ENCODE measurements at regions not wholly inside any gene's neighbourhood (a gene's known extent, or its start where the extent isn't known, plus 50 kb on each side); places are given as distances from the start of the nearest gene placed in this dataset.

DNA sequence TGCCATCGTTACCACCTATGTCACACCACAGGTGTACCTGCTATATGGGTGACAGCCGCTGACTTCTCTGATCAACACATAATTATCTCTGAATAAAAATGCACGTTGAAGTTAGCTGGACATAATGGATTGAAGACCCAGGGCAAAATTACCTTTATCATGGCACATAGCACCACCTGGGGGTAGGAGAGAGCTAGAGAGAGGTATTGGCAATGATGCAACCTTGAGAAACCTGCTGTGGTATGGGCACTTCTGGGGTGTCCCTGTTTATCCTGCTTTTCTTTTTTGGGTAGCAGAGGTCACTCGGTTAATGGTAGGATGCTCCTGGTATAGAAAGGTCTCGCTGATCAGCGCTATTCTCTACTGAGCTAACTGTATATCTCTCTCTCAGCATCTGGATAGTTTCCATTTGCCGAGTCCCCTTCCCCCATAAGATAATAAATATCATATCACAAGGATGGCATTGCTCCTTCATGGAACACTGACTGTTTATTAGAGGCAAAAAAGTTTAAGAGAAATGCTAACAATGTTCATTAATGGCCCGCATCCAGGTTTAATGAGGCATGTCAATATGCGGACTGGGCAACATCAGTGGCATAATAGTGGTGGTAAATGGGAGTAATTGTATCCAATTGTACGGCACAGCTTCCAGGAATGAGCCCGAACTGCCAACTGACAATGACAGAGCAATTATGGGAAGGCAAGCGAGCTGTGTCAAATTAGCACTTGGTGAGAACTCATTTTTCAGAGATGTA, 323.1 kb downstream of the TFEC start:
- no peaks in the 10 kb centered on the region for H3K36me3 ChIP-seq
- TF ChIP-seq, protein P1, sequence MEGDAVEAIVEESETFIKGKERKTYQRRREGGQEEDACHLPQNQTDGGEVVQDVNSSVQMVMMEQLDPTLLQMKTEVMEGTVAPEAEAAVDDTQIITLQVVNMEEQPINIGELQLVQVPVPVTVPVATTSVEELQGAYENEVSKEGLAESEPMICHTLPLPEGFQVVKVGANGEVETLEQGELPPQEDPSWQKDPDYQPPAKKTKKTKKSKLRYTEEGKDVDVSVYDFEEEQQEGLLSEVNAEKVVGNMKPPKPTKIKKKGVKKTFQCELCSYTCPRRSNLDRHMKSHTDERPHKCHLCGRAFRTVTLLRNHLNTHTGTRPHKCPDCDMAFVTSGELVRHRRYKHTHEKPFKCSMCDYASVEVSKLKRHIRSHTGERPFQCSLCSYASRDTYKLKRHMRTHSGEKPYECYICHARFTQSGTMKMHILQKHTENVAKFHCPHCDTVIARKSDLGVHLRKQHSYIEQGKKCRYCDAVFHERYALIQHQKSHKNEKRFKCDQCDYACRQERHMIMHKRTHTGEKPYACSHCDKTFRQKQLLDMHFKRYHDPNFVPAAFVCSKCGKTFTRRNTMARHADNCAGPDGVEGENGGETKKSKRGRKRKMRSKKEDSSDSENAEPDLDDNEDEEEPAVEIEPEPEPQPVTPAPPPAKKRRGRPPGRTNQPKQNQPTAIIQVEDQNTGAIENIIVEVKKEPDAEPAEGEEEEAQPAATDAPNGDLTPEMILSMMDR (IDR thresholded peaks at IDR 0.05): no peak
- no peak overlapping the region for H3K27ac ChIP-seq
- no peaks in the 10 kb centered on the region for H3K27me3 ChIP-seq
- H3K9me3 ChIP-seq: no peaks in the 10 kb centered on the region
- H3K4me3 ChIP-seq (ENCODE audit: low read depth in 1 of 2, low read length in 1 of 2): no peak overlapping the region
- no peaks in the 10 kb centered on the region for H3K4me1 ChIP-seq (ENCODE audit: control insufficient read depth in 1 of 2, insufficient read depth in 1 of 2, low read depth in 1 of 2, low read length in 1 of 2)

DNA sequence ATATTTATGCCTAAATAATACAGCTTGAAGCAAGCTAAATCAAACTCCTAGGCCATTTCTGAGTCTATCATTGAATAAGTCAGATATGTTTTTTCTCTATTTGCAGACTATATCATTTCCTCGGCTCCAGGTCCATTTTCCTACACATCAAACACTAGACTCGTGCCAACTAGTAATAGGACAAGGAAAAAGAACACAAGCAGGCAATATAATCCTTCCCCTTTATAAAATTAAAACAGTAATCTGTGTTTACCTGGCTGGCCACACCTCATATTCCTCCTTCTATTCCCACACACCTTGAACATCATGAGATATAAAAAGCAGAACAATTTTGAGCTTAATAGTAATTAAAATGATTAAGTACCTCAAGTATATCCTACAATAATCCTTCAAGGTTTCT, 325.7 kb downstream of the TFEC start:
- H3K27ac ChIP-seq: no peak overlapping the region
- H3K4me1 ChIP-seq (ENCODE audit: control insufficient read depth in 1 of 2, insufficient read depth in 1 of 2, low read depth in 1 of 2, low read length in 1 of 2): no peaks in the 10 kb centered on the region
- H3K36me3 ChIP-seq: no peaks in the 10 kb centered on the region
- no peak overlapping the region for H3K4me3 ChIP-seq (ENCODE audit: low read depth in 1 of 2, low read length in 1 of 2)
- H3K27me3 ChIP-seq: no peaks in the 10 kb centered on the region
- TF ChIP-seq, protein P1 (IDR thresholded peaks at IDR 0.05): no peak
- H3K9me3 ChIP-seq: no peaks in the 10 kb centered on the region

DNA sequence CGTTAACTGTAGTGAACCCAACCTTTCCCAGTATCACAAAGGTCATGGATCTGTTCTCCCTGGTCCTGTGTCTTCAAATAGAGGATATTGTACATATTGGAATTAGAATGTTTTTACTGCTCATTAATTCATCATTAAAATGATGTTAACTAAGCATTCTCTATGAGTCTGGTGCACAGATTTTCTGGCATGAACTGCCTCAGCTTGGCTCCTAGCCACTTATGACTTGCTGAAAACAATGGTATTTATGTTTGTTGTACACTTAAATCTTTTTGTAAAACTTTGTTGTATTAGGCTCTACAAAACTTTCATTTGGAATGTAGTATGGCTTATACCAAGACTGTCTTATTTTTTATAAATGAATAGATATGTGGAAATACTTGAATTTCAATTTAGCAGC, 329.4 kb downstream of the TFEC start:
- Histone ChIP-seq H3K27me3 (no peaks in the 10 kb centered on the region), H3K27ac (no peak overlapping the region), H3K4me1 (ENCODE audit: control insufficient read depth in 1 of 2, insufficient read depth in 1 of 2, low read depth in 1 of 2, low read length in 1 of 2) (no peaks in the 10 kb centered on the region), H3K9me3 (no peaks in the 10 kb centered on the region), H3K4me3 (ENCODE audit: low read depth in 1 of 2, low read length in 1 of 2) (no peak overlapping the region), H3K36me3 (no peaks in the 10 kb centered on the region)
- TF ChIP-seq, protein P1 (IDR thresholded peaks at IDR 0.05): no peak

DNA sequence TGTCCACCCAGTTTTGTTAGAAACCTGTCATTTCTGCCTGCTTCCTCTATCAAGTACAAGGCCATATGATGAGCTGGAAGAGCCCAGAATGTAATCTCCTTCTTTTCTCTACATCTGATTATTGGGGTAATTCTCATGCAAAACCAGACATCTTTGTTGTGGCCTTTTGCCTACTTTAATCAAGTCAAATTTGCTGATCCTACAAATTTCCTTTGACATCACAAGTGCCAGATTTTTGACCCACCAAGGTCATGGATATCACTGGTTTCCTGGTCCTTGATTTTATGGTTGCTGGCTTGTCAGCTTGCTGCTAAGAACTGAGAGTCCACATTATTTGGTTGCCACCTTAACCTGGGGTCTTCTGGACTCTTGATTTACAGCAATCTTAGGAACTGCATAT, 336.1 kb downstream of the TFEC start:
- Histone ChIP-seq H3K9me3 (no peaks in the 10 kb centered on the region), H3K36me3 (no peaks in the 10 kb centered on the region), H3K4me1 (ENCODE audit: control insufficient read depth in 1 of 2, insufficient read depth in 1 of 2, low read depth in 1 of 2, low read length in 1 of 2) (no peaks in the 10 kb centered on the region), H3K27ac (no peak overlapping the region), H3K4me3 (ENCODE audit: low read depth in 1 of 2, low read length in 1 of 2) (no peak overlapping the region), H3K27me3 (no peaks in the 10 kb centered on the region)
- TF ChIP-seq, protein P1 (IDR thresholded peaks at IDR 0.05): no peak

DNA sequence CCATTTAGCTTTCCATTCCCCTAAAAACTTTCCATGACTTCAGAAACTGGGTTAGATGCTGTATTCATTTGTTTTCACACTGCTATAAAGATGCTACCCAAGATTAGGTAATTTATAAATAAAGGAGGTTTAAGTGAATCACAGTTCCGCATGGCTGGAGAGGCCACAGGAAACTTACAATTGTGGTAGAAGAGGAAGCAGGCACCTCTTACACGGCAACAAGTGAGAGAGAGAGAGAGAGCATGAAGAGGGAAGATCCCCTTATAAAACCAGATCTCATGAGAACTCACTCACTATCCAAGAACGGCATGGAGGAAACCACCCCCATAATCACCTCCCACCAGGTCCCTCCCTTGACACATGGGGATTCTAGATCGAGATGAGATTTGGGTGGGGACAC, 336.8 kb downstream of the TFEC start:
- TF ChIP-seq, protein P1 (IDR thresholded peaks at IDR 0.05): no peak
- no peaks in the 10 kb centered on the region for H3K9me3 ChIP-seq
- no peak overlapping the region for H3K27ac ChIP-seq

More for the DNA sequence above, 336.8 kb downstream of the TFEC start:
- Histone ChIP-seq H3K36me3 (no peaks in the 10 kb centered on the region), H3K4me1 (ENCODE audit: control insufficient read depth in 1 of 2, insufficient read depth in 1 of 2, low read depth in 1 of 2, low read length in 1 of 2) (no peaks in the 10 kb centered on the region), H3K27me3 (no peaks in the 10 kb centered on the region), H3K4me3 (ENCODE audit: low read depth in 1 of 2, low read length in 1 of 2) (no peak overlapping the region)
